Stimulated activated naive B cell treated with anti-CD40 and anti-IgM and Interleukin-4, amounts not matched to agents 10 μg/mL and 1 μg/mL and 100 μg/mL, for 72 hours (primary cell): ENCODE measurements at regions not wholly inside any gene's neighbourhood (a gene's known extent, or its start where the extent isn't known, plus 50 kb on each side); places are given as distances from the start of the nearest gene placed in this dataset.
"Not testable (repeated sequence)": the region's sequence is repeated elsewhere in the genome, so short reads cannot be mapped to it uniquely, and the experiment has no call there.

Experiments
- ATAC-seq, 2 donors: fragments of 150-1000 bp; cut with Tn5 transposase; replicated peaks; 2 replicates each; pipeline ENCODE4 v1.10.0; 2021; ENCODE audit warnings: moderate library complexity in 1 of 2
- DNase-seq: peaks from one replicate; pipeline ENCODE4 v3.0.0; 2021
- H3K27ac Mint-ChIP-seq: one replicate; pipeline ENCODE4 v1.8.0; 2022; ENCODE audit warnings: mild to moderate bottlenecking, mixed read lengths
- H3K27me3 Mint-ChIP-seq, 2 donors: one replicate each; pipeline ENCODE4 v1.8.0; 2022; ENCODE audit warnings: mixed read lengths in 2 of 2
- H3K36me3 Mint-ChIP-seq, 2 donors: one replicate each; pipeline ENCODE4 v1.8.0; 2022; ENCODE audit warnings: mixed read lengths in 2 of 2, mild to moderate bottlenecking in 1 of 2
- H3K4me1 Mint-ChIP-seq, 2 donors: one replicate each; pipeline ENCODE4 v1.8.0; 2022; ENCODE audit warnings: mixed read lengths in 2 of 2, mild to moderate bottlenecking in 1 of 2
- H3K4me3 Mint-ChIP-seq, 2 donors: one replicate each; pipeline ENCODE4 v1.8.0; 2022; ENCODE audit warnings: mild to moderate bottlenecking in 2 of 2, mixed read lengths in 2 of 2, moderate library complexity in 1 of 2
- H3K9me3 Mint-ChIP-seq, 2 donors: one replicate each; pipeline ENCODE4 v1.8.0; 2022; ENCODE audit warnings: mixed read lengths in 2 of 2, mild to moderate bottlenecking in 1 of 2

- DNase-seq (no peak), ATAC-seq (no peak)
- H3K4me1 Mint-ChIP-seq: no peaks in the 10 kb centered on the region
- H3K36me3 Mint-ChIP-seq: no peaks in the 10 kb centered on the region
- H3K27me3 Mint-ChIP-seq: peaks cover under 1 to 5% of the 10 kb centered on the region in 2 donors
- H3K4me3 Mint-ChIP-seq: no peak overlapping the region
- no peaks in the 10 kb centered on the region for H3K9me3 Mint-ChIP-seq
- H3K27ac Mint-ChIP-seq: no peak overlapping the region
These were observed 246.6 kb downstream of the HAPSTR1 start for GRCh38 chr16:9338068-9338467.

- Mint-ChIP-seq H3K27me3 (peaks cover 0 to 5% of the 10 kb centered on the region in 2 donors), H3K4me3 (no peak overlapping the region), H3K36me3 (no peaks in the 10 kb centered on the region), H3K4me1 (no peaks in the 10 kb centered on the region), H3K9me3 (no peaks in the 10 kb centered on the region), H3K27ac (no peak overlapping the region)
- ATAC-seq (no peak), DNase-seq (no peak)
These were observed 247.1 kb downstream of the HAPSTR1 start for GRCh38 chr16:9338510-9338909.

- Mint-ChIP-seq H3K27me3 (peaks cover 0 to 5% of the 10 kb centered on the region in 2 donors), H3K9me3 (no peaks in the 10 kb centered on the region), H3K36me3 (no peaks in the 10 kb centered on the region), H3K4me3 (no peak overlapping the region), H3K4me1 (no peaks in the 10 kb centered on the region), H3K27ac (no peak overlapping the region)
- no peak for ATAC-seq
- no peak for DNase-seq
These were observed 249.2 kb downstream of the HAPSTR1 start for GRCh38 chr16:9340526-9341256.

- H3K27me3 Mint-ChIP-seq: no peaks in the 10 kb centered on the region
- peaks cover 0 to 2% of the 10 kb centered on the region in 2 donors for H3K9me3 Mint-ChIP-seq
- H3K36me3 Mint-ChIP-seq: no peaks in the 10 kb centered on the region
- H3K4me3 Mint-ChIP-seq: no peak overlapping the region
- no peaks in the 10 kb centered on the region for H3K4me1 Mint-ChIP-seq
- ATAC-seq: no peak
- no peak for DNase-seq
- H3K27ac Mint-ChIP-seq: no peak overlapping the region
These were observed 251.8 kb downstream of the HAPSTR1 start for GRCh38 chr16:9343276-9343675.

GRCh38 chr16:9344508-9344907 lies 253.1 kb downstream of the HAPSTR1 start:
- Mint-ChIP-seq H3K27me3 (no peaks in the 10 kb centered on the region), H3K4me1 (no peaks in the 10 kb centered on the region), H3K36me3 (no peaks in the 10 kb centered on the region), H3K4me3 (no peak overlapping the region), H3K9me3 (peaks cover 6 to 10% of the 10 kb centered on the region in 2 donors), H3K27ac (no peak overlapping the region)
- DNase-seq (no peak), ATAC-seq (no peak)

- DNase-seq (no peak), ATAC-seq (no peak)
- H3K4me3 Mint-ChIP-seq: no peak overlapping the region
- H3K36me3 Mint-ChIP-seq: peaks cover 0 to 3% of the 10 kb centered on the region in 2 donors
- no peak overlapping the region for H3K27ac Mint-ChIP-seq
- no peaks in the 10 kb centered on the region for H3K27me3 Mint-ChIP-seq
- no peaks in the 10 kb centered on the region for H3K4me1 Mint-ChIP-seq
- H3K9me3 Mint-ChIP-seq: peaks cover 6 to 12% of the 10 kb centered on the region in 2 donors
These were observed 253.6 kb downstream of the HAPSTR1 start for GRCh38 chr16:9345046-9345445.

GRCh38 chr16:9345880-9346279 lies 254.4 kb downstream of the HAPSTR1 start:
- peaks cover 6 to 12% of the 10 kb centered on the region in 2 donors for H3K9me3 Mint-ChIP-seq
- H3K27me3 Mint-ChIP-seq: no peaks in the 10 kb centered on the region
- DNase-seq (no peak), ATAC-seq (no peak)
- no peak overlapping the region for H3K4me3 Mint-ChIP-seq
- peaks cover 0 to 3% of the 10 kb centered on the region in 2 donors for H3K36me3 Mint-ChIP-seq
- no peaks in the 10 kb centered on the region for H3K4me1 Mint-ChIP-seq
- no peak overlapping the region for H3K27ac Mint-ChIP-seq

- Mint-ChIP-seq H3K27me3 (no peaks in the 10 kb centered on the region), H3K27ac (no peak overlapping the region), H3K4me1 (no peaks in the 10 kb centered on the region), H3K4me3 (no peak overlapping the region), H3K9me3 (peaks cover 6 to 13% of the 10 kb centered on the region in 2 donors), H3K36me3 (peaks cover 0 to 4% of the 10 kb centered on the region in 2 donors)
- ATAC-seq: no peak
- no peak for DNase-seq
These were observed 257.5 kb downstream of the HAPSTR1 start for GRCh38 chr16:9348912-9349311.

GRCh38 chr16:9349373-9349960 lies 258.0 kb downstream of the HAPSTR1 start:
- DNase-seq, H3K4me1 Mint-ChIP-seq, H3K27me3 Mint-ChIP-seq: not testable (repeated sequence)

GRCh38 chr16:9350119-9350799 lies 258.8 kb downstream of the HAPSTR1 start:
- H3K36me3 Mint-ChIP-seq, DNase-seq, ATAC-seq, H3K27me3 Mint-ChIP-seq, H3K4me3 Mint-ChIP-seq, H3K27ac Mint-ChIP-seq, H3K4me1 Mint-ChIP-seq: not testable (repeated sequence)
- peaks cover 7 to 14% of the 10 kb centered on the region in 2 donors for H3K9me3 Mint-ChIP-seq

More at GRCh38 chr16:9349373-9349960, 258.0 kb downstream of the HAPSTR1 start:
- H3K9me3 Mint-ChIP-seq: peaks cover 6 to 13% of the 10 kb centered on the region in 2 donors
- not testable (repeated sequence) for ATAC-seq, H3K27ac Mint-ChIP-seq, H3K36me3 Mint-ChIP-seq, H3K4me3 Mint-ChIP-seq

GRCh38 chr16:9351440-9351839 lies 260.0 kb downstream of the HAPSTR1 start:
- Mint-ChIP-seq H3K4me1 (no peaks in the 10 kb centered on the region), H3K27ac (no peak overlapping the region), H3K9me3 (peaks cover 18 to 19% of the 10 kb centered on the region in 2 donors), H3K4me3 (no peak overlapping the region), H3K27me3 (no peaks in the 10 kb centered on the region), H3K36me3 (peaks cover 0 to 4% of the 10 kb centered on the region in 2 donors)
- ATAC-seq (no peak), DNase-seq (no peak)

- ATAC-seq (no peak), DNase-seq (no peak)
- Mint-ChIP-seq H3K9me3 (peaks cover 20 to 23% of the 10 kb centered on the region in 2 donors), H3K27me3 (no peaks in the 10 kb centered on the region), H3K27ac (no peak overlapping the region), H3K4me1 (no peaks in the 10 kb centered on the region), H3K4me3 (no peak overlapping the region), H3K36me3 (peaks cover 0 to 4% of the 10 kb centered on the region in 2 donors)
These were observed 260.5 kb downstream of the HAPSTR1 start for GRCh38 chr16:9351841-9352434.

- ATAC-seq (no peak), DNase-seq (no peak)
- H3K27ac Mint-ChIP-seq: no peak overlapping the region
- no peaks in the 10 kb centered on the region for H3K36me3 Mint-ChIP-seq
- no peak overlapping the region for H3K4me3 Mint-ChIP-seq
- no peaks in the 10 kb centered on the region for H3K27me3 Mint-ChIP-seq
- H3K4me1 Mint-ChIP-seq: no peaks in the 10 kb centered on the region
- H3K9me3 Mint-ChIP-seq: peaks cover 16 to 26% of the 10 kb centered on the region in 2 donors
These were observed 266.4 kb downstream of the HAPSTR1 start for GRCh38 chr16:9357829-9358228.

GRCh38 chr16:9360075-9360474 lies 268.6 kb downstream of the HAPSTR1 start:
- Mint-ChIP-seq H3K27ac (no peak overlapping the region), H3K9me3 (peaks cover 16 to 26% of the 10 kb centered on the region in 2 donors), H3K4me1 (no peaks in the 10 kb centered on the region), H3K27me3 (no peaks in the 10 kb centered on the region), H3K4me3 (no peak overlapping the region), H3K36me3 (no peaks in the 10 kb centered on the region)
- ATAC-seq (no peak), DNase-seq (no peak)
